ENCODE measurements at regions not wholly inside any gene's neighbourhood (a gene's known extent, or its start where the extent isn't known, plus 50 kb on each side); places are given as distances from the start of the nearest gene placed in this dataset.

DNA sequence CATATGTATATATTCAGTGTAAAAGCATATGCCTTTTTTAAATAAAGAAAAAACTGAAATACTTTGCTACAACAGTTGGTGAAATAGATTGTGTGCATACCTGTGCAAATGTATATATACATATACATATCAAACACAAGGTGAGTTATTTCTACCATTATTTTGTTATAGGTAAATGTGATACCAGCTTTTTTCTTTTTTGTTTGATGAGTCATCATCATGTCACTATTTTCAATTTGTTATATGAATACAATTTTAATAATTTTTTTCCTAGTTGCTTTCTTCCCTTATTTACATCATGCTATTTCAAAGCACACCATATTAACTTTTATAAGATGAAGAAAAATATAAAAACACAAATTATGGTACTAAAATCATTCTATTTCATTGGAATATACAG lies 87.0 kb upstream of the STK17B start:
- TF ChIP-seq GATA3 (IDR thresholded peaks at IDR 0.05; ENCODE audit: low read depth, low read length) (no peak), GATA2 (IDR thresholded peaks at IDR 0.05; ENCODE audit: low read depth, low read length) (no peak)

GRCh38 chr2:196259507-196260481 lies 88.4 kb upstream of the STK17B start:
- TF ChIP-seq GATA3 (IDR thresholded peaks at IDR 0.05; ENCODE audit: low read depth, low read length) (0 out of 2 replicates have a peak, but pooled peaks have one; percentile 23), GATA2 (IDR thresholded peaks at IDR 0.05; ENCODE audit: low read depth, low read length) (no peak; the same call in 1 of the 2 replicates)

DNA sequence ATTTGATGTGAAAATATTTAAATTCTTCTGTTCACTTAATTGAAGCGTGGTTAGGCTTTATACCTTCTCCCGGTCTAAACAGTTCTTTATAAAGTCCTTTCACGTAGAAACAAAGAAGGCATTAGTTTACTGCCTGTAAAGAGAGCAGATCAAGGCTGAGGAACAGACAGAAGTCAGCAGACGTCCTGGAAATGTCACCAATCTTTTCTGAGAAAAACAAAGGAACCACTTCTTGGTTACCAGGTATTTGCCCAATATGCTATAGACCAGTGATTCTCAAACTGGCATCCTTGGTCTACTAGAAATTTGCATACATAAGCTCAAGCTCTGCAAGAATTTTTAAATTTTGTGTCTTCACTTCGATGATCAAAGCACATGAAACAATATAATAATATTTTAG lies 89.2 kb upstream of the STK17B start:
- no peak for TF ChIP-seq GATA3 (IDR thresholded peaks at IDR 0.05; ENCODE audit: low read depth, low read length)
- no peak for TF ChIP-seq GATA2 (IDR thresholded peaks at IDR 0.05; ENCODE audit: low read depth, low read length)

- TF ChIP-seq GATA2 (IDR thresholded peaks at IDR 0.05; ENCODE audit: low read depth, low read length): no peak
- TF ChIP-seq GATA3 (IDR thresholded peaks at IDR 0.05; ENCODE audit: low read depth, low read length): no peak
Observed at GRCh38 chr2:196262606-196263005, 91.2 kb upstream of the STK17B start.

DNA sequence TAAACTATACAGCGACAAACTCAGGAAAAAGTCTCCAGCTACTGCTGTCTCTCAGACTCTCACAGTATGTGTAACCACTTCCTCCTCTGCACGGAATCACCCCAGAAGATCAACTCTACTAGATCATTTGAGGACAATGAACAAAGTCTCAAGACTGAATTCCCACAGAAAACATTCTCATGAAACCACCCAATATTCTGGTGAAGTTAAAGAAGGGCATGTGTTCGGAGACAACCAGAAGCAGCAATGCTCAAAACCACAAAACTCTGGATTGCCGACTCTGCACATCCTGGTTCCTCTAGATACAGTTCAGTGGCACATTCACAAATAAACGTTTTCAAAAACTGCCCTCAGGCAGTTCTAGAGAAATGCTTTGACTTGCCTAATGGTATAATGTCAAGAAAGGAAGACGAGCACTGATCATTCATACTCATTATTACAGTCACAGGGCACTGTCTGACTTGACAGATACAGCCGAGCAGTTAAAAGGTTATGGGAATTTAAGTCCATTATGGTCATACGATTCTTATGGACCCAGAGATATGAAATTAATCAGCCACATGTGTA lies 91.9 kb upstream of the STK17B start:
- no peak for TF ChIP-seq GATA2 (IDR thresholded peaks at IDR 0.05; ENCODE audit: low read depth, low read length)
- no peak for TF ChIP-seq GATA3 (IDR thresholded peaks at IDR 0.05; ENCODE audit: low read depth, low read length)

DNA sequence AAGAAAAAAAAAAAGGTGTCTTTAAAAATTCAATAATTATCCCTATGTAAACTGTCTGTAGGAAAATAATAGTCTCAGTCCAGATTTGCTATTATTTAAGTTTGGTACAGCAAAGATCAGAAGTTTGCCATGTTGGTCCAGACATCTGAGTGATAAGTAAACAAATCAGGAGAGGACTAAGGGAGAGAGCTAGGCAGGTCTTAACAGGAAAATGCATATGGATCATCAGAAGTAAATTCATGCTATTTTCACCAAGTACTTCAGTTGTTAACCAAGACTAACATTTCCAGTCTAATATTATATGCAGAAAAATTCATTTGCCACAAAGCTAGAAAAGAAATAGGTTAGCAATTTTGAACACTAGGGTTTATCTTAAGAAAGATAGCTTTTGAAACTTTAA lies 95.0 kb upstream of the STK17B start:
- TF ChIP-seq GATA3 (IDR thresholded peaks at IDR 0.05; ENCODE audit: low read depth, low read length) (no peak), GATA2 (IDR thresholded peaks at IDR 0.05; ENCODE audit: low read depth, low read length) (no peak)

DNA sequence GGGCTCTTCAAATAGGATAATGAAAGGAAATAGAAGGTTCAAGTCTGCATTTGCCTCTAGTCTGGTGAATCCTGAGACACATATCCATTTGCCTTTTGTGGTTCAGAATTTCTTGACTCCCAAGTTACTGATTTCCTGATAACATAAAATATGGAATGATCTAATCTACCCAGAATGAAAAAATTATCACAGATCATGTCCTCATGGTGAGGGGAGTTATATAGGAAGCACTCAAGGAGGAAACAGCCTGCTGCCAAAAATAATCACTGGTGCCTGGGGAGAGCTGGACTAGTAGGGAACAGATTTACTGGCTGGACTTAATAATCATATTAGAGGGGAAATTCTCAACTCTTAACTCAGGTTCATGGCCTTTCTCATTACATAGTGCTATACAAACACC lies 95.5 kb upstream of the STK17B start:
- peak; percentile 36; the same call in 1 of the 2 replicates for TF ChIP-seq GATA2 (IDR thresholded peaks at IDR 0.05; ENCODE audit: low read depth, low read length)
- TF ChIP-seq GATA3 (IDR thresholded peaks at IDR 0.05; ENCODE audit: low read depth, low read length): peak; percentile 17; the same call in 1 of the 2 replicates

GRCh38 chr2:196268025-196268424 lies 96.6 kb upstream of the STK17B start:
- no peak for TF ChIP-seq GATA2 (IDR thresholded peaks at IDR 0.05; ENCODE audit: low read depth, low read length)
- no peak for TF ChIP-seq GATA3 (IDR thresholded peaks at IDR 0.05; ENCODE audit: low read depth, low read length)

GRCh38 chr2:196268538-196269338 lies 97.4 kb upstream of the STK17B start:
- TF ChIP-seq GATA2 (IDR thresholded peaks at IDR 0.05; ENCODE audit: low read depth, low read length) (no peak), GATA3 (IDR thresholded peaks at IDR 0.05; ENCODE audit: low read depth, low read length) (no peak)

- TF ChIP-seq GATA3 (IDR thresholded peaks at IDR 0.05; ENCODE audit: low read depth, low read length) (no peak), GATA2 (IDR thresholded peaks at IDR 0.05; ENCODE audit: low read depth, low read length) (no peak)
Observed at GRCh38 chr2:196271795-196272194, 100.4 kb upstream of the STK17B start.

GRCh38 chr2:196274387-196274809 lies 103.0 kb upstream of the STK17B start:
- no peak for TF ChIP-seq GATA2 (IDR thresholded peaks at IDR 0.05; ENCODE audit: low read depth, low read length)

DNA sequence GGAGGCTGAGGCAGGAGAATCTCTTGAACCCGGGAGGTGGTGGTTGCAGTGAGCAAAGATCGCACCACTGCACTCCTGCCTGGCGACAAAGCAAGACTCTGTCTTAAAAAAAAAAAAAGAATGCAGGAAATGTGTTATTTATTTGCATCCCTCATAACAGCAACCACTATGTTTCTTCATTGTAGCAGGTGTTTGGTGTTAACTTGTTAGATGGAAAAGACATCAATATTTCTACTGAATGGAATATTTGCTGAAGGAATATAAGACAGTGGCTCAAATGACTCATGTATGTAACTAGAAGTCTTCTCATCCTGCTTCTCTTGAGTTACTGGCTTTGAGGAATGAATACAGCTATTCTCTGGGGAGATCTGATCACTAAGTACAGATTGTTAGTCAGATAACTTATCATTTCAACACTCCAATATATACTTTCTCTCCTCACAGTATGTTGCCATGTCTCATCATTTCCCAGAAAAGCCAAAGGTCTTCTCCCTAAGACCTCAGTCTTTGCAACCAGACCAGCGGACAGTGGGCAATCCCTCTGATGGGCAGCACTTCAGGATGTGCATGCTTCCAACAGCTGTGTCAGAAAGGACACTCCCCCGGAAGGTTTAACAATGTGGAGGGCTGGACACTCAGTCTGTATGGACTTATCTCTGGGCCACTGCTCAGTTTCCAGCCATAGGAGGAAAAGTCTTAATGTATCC lies 104.4 kb upstream of the STK17B start:
- TF ChIP-seq GATA3 (IDR thresholded peaks at IDR 0.05; ENCODE audit: low read depth, low read length) (no peak), GATA2 (IDR thresholded peaks at IDR 0.05; ENCODE audit: low read depth, low read length) (no peak)

- no peak for TF ChIP-seq GATA3 (IDR thresholded peaks at IDR 0.05; ENCODE audit: low read depth, low read length)
- TF ChIP-seq GATA2 (IDR thresholded peaks at IDR 0.05; ENCODE audit: low read depth, low read length): no peak
Observed at GRCh38 chr2:196276421-196276820, 105.0 kb upstream of the STK17B start.

Data from SH-SY5Y (cell line).